ENCODE measurements at regions not wholly inside any gene's neighbourhood (a gene's known extent, or its start where the extent isn't known, plus 50 kb on each side); places are given as distances from the start of the nearest gene placed in this dataset.
"Not testable (repeated sequence)": the region's sequence is repeated elsewhere in the genome, so short reads cannot be mapped to it uniquely, and the experiment has no call there.

DNA sequence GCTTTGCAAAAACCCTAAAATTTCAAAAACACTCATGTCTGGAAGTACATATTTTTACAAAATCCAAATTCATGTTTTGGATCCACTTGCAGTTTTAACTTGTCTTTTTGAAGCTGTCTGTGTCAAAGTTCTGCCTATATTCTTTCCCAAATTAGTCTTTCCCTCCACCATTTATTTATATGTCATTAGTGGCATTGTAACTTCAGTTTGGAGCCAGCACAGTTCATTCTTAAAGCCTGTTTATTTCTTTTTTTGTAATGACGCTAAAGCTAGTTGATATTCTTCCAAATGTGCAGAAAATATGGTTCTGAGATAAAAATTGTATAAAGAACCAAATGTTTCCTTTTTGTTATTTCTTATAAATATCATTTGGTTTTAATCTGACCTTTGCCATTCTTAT lies 2039.3 kb downstream of the OLFM4 start:
- DNase-seq, result no peak

DNA sequence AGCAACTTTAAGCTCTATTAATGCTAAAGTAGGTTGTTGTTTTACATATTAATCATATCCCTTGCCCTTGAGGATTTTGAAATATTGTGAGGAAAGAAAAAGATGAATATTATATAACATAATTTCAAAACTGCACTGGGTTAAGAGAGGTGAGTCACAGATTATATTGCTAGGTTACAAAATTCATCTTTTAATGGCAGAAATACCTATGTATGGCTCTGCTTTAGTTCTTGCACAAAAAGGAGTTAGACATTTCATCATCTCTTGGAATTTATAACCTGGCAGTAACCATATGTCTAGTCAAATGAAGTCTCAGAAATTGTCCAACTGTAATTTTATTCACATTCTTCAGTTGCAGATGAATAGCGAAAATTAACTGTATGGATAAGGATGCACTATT lies 2041.1 kb downstream of the OLFM4 start:
- no peak for DNase-seq

DNA sequence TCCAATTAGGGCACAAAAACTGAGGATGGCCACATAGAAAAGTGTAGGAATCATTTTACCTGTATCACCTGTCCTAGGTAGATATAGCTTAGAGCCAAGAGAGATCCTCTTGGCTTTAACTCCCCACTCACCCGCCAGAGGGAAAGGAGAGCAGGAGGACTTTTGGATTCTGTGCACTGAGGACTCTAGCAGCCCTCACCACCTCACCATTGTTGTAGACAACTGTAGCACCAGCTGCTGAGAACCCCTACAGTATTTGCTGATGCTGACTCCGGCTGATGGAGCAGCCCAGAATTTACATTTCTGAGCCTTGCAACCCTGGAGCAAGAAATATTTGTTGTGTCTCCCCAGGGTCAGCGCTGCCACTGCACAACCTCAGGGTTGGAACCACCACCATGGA lies 2044.4 kb downstream of the OLFM4 start:
- no peak for DNase-seq

DNA sequence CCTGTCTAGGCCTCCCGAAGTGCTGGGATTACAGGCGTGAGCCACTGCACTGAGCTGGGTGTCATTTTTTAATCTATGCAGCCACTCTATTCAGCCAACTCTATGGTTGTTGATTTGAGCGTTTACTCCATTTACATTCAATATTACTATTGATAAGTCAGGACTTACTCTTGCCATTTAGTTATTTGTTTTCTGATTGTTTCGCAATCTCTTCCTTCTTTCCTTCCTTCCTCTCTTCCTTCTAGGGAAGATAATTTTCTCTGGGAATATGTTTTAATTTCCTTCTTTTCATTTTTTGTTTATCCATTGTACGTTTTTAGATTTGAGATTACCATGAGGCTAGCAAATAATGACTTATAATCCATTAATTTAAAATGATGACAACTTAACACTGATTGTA lies 2056.0 kb downstream of the OLFM4 start:
- no peak for DNase-seq

DNA sequence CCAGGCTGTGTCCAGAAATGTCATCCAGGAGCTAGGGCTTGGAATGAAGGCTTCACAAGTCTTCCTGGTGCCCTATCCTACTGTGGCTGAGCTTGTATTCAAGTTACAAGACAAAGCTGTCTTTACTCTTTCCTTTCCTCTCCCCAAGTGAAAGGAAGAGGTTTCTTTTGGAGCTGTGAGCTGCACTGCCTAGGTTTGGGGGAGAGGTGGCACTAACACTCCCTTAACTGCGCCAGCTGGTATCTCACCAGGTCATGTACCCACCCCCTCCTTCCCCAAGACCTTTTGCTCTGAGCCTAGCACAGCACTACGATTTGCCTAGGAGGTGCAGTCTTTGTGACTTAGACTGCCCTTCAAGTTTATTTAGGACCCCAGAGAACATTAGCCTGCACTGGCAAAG lies 2053.6 kb upstream of the PRR20A start:
- no peak for DNase-seq

DNA sequence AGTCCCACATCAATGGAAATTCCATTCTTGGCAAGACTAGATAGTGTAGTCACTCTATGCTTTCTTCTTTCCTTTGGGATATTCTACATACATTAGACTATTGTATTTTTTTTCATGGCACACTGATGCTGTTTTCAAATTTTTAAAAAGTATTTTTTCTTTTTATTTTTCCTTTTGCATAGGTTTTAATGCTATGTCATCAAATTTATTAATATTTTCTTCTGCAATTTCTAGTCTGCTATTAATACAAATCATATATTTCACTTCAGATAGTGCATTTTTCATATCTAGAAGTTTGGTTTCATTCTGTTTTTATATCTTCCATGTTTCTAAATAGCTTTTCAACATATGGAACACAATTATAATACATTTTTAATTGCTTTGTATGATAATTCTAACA lies 2050.1 kb upstream of the PRR20A start:
- DNase-seq, result no peak

DNA sequence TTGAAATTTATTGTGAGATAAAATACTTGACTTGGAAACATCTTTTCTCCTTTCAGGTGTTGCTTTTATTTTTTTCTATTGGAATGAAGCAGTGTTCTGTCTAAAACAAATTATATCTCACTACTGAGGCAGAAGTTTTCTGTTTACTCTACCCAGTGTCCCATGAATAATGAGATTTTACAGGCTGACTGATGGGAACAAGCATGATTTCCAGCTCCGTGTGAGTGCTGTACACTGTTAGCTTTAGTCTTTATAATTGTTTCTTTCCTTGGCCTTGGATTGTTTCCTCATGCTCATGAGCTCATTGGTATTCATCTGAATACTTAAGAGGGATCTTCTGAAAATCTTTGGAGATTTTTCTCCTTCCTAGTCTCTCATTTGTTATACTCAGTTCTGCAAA lies 2049.5 kb upstream of the PRR20A start:
- peak; percentile 51 for DNase-seq

DNA sequence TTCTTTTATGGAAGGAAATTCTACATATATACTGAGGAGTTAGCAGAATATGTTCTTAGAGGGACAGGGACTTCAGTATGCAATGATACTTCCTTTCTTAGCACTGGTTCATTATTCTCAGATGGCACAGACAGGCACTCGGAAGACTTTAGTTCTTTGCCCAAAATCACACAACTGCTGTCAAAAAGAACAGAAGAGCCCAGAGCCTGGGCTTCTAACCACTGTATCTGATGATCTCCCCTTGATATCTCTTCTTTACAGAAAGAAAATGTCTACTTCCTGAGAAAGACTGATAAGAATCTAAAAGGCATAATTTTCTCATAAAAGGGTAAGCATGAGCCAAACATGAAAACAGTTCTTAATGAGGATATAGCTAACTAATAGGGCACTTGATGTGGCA lies 2034.2 kb upstream of the PRR20A start:
- no peak for DNase-seq

DNA sequence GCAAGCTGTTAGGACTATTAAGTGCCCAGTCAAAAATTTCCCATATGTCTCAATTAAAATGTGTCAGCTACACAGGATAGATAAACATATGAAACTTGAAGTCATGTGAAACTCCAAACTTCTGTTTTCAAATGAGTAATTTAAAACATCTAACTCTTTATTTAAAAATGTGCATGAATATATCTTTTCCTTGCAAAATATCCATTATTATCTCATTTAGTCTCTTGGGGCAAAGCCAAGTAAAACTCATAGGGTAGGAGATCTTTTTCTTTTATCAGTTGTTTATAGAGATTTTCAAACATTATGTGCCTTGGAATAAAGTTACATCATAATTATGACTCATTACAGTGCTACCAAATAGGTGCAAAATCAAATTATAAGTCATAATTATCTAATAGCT lies 2020.1 kb upstream of the PRR20A start:
- no peak for DNase-seq

DNA sequence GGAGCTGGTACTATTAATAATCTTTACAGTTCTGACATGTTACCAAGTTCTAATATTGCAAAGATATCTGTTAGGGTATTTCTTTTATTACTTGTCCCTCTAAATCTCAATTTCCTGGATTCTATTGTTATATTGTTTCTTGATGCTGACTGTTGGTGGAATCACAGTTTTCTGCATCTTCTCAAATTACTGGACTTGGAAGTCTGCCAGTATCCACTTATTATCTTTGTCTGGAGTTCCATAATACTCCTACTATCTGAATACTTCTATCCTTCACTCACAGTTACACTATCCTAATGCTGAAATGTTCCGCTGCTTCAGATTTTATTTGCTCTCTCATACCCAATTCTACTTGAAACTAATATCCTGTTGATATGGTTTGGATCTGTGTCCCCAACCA lies 1985.7 kb upstream of the PRR20A start:
- DNase-seq, result peak; percentile 47

DNA sequence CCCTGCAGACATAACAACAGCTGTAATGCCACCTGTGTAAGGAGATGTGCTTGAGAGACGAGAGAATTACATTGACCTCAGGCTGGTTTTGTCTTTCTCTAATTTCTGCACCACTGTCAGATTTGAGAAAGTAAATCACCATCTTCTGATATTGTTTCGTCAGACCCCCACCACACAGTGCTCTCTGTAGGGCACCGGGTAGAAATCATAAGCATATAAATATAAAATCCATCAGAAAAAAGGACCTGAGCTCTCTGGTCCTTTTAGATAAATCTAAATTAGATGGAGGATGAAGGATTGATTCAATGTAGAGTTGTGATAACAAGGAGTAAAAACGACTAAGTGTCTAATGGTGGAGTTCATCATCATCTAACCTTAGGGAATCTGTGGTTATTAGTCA lies 1981.0 kb upstream of the PRR20A start:
- peak; percentile 2 for DNase-seq

DNA sequence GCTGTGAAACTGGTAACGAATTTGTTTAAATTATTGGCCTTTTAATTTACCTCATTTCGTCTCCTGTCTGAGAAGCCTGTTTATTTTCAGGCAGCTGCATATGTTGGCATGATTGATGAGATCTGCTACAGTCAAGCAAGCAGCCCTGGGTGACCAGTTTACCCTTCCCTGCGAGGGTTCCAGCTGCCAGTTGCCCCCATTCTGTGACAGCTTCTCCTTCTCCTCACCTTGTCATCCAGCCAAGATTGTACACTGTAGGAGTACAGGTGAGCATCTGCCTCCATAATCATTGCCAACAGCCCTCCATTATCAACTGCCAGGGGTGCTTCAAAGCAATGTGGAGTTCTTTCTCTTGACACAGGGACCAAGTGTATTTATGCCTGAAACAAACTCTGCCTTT lies 1979.9 kb upstream of the PRR20A start:
- DNase-seq, result peak; percentile 95

DNA sequence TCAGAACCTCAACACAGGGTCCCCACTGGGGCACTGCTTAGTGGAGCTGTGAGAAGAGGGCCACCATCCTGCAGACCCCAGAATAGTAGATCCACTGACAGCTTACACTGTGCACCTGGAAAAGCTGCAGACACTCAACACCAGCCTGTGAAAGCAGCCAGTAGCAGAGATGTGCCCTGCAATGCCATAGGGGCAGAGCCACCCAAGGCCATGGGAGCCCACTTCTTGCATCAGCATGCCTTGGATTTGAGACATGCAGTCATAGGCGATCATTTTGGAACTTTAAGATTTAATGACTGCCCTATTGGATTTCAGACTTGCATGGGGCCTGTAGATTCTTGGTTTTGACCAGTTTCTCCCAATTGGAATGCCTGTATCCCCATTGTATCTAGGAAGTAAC lies 1962.1 kb upstream of the PRR20A start:
- not testable (repeated sequence) for DNase-seq

DNA sequence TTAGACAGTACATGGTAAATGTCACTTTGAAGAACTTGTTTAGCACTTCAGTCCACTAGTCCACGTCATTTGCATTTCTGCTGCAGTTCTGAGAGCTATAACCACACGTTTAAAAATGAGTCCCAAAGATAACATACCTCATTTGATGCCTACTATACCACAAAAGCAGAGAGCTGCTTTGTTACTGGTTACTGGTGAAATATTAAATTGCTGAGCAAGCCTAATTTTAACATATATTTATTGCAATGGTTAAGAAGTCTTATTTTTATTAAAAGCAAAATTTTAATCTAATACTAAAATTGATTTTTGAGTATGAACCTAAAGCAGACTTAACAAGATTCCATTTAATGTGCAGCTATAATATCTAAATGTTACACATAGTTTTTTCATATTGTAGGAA lies 1949.7 kb upstream of the PRR20A start:
- no peak for DNase-seq

DNA sequence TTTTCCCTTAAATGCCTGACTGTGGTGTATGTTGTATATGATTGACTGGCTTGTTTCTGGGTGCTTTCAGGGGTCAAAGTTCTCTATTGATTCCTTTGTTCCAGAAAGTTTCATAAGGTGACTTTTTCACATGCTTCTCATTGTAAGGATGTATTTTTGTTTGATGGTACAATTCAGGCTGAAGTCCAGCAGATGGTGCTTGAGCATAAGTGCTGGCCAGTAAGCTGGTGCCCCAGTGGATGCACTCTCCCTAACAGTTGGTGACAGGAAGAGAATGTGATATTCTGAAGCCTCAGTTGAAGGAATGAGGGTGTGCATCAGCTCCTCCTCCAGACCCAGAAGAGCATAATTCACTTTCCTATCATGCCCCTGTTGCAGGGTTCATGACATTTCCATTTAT lies 1941.6 kb upstream of the PRR20A start:
- DNase-seq, result no peak

DNA sequence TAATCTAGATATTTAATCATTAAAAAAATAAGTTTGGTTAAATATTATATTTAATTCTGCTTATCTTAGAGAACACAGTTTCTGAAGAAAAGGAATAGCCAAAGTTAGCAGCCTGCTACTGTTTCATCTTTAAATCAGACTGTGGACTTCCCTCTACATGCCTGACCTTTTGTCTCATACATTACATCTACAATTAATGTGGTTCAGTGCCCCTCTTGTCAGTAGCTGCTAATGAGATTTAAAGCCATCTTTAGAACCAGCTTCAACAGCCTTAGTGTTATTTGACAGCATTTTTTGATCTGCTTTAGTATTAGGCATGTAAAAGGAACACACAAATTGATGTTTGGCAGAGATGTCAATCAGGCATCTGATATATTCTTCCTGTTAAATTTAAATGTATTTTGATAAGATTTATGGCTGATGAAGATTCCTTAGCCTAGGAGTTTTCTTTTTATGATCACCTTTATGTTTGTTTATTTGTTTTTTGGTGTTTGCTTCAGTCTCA lies 1925.8 kb upstream of the PRR20A start:
- no peak for DNase-seq

DNA sequence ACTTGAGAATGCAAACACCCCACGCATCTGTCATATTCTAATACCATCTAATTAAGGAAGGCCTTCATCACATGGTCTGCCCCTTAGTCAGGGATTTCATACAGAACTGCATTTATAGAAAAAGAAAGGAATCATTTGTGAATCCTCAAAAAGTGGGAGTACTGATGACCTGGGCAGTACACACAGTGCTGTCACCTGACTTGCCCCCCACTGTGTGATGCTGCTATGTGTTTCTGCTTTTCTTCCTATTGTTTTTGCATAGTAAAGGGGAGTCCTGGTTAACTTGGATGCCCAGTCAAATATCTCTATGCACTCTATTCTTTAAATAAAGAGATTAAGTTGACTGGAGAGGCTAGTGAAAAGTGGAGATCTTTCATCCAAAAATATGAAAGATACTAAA lies 1921.2 kb upstream of the PRR20A start:
- DNase-seq, result no peak

DNA sequence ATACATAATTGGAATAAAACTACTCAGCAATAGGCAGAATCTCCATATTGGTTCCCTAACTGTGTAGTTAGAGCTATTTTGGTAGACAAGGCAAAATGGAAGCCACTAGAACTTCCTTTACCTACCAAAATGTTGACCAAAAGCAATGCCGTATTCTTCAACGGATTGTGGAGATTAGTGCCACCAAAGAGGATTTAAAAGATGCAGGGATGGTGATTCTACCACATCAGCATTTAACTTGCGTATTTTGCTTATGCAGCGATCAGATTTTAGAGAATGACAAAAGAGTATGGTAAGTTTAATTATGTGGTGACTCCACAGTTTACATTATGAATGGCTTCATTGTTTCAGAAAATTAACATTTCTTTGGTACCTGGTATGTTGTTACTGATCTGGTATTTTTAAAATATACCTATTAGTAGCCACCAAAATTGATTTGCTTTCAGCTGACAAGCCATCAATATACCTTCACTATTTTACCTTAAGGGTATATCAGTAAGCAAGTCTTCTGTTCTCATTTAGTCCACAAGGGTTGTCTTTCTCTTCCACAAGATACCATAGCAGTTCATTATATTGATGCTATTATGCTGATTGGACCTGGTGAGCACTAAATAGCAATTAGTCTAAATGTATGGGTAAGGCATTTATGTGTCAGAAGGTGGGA lies 1910.7 kb upstream of the PRR20A start:
- no peak for DNase-seq

DNA sequence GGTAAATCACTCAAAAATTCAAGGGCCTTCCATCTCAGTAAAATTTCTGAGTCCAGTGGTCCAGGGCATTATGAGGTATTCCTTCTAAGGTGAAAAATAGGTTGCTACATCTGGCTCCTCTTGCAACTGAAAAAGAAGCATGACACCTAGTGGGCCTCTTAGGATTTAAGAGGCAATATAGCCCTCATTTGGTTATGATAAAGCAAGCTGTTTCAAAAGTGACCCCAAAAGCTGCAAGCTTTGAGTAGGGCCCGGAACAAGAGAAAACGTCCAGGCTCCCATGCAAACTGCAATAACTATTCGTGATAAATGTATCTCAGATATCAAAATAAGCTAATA lies 1910.2 kb upstream of the PRR20A start:
- no peak for DNase-seq

DNA sequence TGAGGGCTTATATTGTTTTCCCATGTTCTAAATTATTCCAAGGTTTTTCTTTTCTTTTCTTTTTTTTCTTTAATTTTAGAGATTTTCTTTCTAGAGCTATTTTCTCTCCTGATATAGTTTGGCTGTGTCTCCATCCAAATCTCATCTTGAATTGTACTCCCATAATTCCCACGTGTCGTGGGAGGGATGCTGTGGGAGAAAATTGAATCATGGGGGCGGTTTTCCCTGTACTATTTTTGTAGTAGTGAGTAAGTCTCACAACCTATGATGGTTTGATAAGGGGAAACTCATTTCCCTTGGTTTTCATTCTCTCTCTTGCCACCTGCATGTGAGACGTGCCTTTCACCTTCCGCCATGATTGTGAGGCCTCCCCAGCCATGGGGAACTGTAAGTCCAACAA lies 1906.4 kb upstream of the PRR20A start:
- DNase-seq, result no peak

DNA sequence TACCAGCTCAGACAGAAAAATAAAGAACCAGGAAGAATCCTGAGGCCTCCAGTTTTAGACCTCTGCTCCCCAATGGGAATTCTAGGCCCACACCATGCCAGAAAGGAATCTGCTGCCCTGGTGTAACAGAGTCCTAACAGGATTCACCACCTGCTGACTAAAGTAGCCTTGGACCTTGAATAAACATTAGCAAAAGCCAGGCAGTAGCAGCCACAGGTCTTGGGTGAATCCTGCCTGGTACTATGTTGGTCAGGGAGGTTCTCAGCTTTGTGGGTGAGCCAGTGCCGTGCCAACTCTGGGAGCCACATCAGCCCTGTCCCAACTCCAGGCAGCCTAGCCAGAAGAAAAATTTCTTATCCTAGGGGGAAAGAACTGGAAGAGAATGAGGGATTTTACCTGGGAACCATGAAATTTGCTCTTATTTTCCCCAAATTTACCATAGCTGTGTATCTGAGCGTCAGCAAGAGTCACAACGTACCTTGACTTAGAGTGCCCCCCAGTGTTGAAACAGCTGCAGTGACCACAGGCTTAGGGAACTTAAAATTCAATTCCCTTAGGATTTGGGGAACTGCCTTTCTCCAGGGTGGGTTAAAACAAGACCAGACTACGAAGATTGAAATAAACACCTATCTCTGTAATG lies 1895.6 kb upstream of the PRR20A start:
- no peak for DNase-seq

DNA sequence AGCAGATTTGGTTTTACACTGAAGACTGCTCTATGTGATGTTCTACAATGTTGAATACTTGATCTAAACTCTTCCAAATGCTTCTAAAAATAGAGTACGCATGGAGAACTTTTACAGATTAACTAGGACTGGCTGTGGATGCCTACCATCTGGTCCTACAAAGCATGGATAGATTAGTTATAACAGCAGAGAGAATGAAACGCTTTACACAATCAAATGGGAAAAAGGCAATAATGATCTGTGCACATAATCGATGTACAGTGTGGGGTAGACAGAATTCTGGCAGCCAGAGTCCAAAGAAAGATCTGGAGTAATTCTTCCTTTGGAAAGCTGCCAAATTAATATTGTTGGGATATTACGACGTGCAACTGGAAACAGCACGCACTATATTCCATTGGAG lies 1885.5 kb upstream of the PRR20A start:
- no peak for DNase-seq

DNA sequence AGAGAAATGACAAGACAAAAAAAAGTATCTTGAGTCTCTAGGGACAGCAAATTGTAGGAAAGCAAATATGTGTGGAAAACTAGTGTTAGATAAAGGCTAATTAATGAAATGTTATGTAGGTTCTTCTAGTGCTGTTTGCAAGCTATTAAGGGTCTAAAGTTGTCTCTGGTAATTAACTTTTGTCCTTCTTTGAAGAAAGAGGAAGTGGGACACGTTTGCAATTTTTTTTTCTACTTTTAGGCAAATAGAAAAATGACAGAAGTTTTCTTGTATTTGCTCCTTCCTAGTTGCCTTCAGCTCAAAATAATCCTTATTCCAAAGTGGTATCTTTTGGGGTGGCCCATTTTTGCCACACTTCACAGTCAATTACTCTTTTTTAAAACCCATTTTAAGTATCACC lies 1877.7 kb upstream of the PRR20A start:
- DNase-seq, result no peak

DNA sequence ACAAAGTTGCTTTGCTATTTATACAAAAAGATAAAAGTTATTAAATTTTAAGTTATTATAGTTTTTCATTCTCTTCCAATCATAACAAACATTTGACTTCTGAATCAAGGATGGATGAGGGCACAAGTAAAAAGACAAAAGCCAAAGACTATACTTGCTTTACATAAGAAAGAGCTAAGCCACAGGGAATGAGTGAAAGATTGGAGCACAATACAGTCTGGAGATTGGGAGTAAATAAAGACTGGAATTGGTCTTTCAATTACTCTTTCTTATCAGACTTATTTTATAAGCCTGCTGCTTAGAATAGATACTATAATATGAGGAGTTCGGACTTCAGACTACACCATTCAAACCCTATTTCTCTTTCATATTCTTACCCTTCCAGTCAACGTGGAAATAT lies 1874.1 kb upstream of the PRR20A start:
- no peak for DNase-seq

DNA sequence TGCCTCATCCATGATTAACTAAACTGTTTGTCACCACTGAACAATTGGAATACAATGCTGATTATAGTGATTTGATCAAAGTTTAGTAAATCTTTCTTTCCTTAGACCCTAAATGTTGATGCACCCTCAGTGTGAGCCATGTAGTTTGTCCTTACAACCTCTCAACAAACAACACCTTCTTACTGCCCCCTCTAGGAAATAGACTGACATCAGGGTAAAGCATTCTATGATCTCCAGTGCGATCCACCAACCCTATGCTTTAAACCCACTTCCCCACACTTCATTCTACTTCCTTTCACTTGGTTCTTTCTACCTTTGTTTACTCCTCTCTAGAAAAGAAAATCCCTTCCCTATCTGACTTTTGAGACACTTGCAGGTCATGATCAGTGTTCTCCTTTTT lies 1842.5 kb upstream of the PRR20A start:
- no peak for DNase-seq
